Activated CD8-positive, alpha-beta memory T cell treated with anti-CD3 and anti-CD28 coated beads, Interleukin-2, amount 10 ng/mL, durations not matched to agents 7 days and 5 days (primary cell): ENCODE measurements at regions not wholly inside any gene's neighbourhood (a gene's known extent, or its start where the extent isn't known, plus 50 kb on each side); places are given as distances from the start of the nearest gene placed in this dataset.
"Not testable (repeated sequence)": the region's sequence is repeated elsewhere in the genome, so short reads cannot be mapped to it uniquely, and the experiment has no call there.

Source experiments
- ATAC-seq: fragments of 150-1000 bp; cut with Tn5 transposase; one replicate; pipeline ENCODE4 v1.10.0; 2021; ENCODE audit warnings: moderate library complexity
- CTCF ChIA-PET: fragments of 350-600 bp; sonication (Branson Sonifier 250); formaldehyde crosslinking; loops from one replicate; lab custom pipeline; 2021; ENCODE audit warnings: antibody characterized with exemption; lab: Charles Lee
- DNase-seq: peaks from one replicate; pipeline ENCODE4 v3.0.0-alpha.2; 2020
- H3K27ac Mint-ChIP-seq: one replicate; pipeline ENCODE4 v1.8.0; 2021; ENCODE audit warnings: mild to moderate bottlenecking, mixed read lengths
- H3K27me3 Mint-ChIP-seq: one replicate; pipeline ENCODE4 v1.8.0; 2021; ENCODE audit warnings: mixed read lengths
- H3K36me3 Mint-ChIP-seq: one replicate; pipeline ENCODE4 v1.8.0; 2021; ENCODE audit warnings: mild to moderate bottlenecking, mixed read lengths
- H3K4me1 Mint-ChIP-seq: one replicate; pipeline ENCODE4 v1.8.0; 2021; ENCODE audit warnings: mixed read lengths
- H3K4me3 Mint-ChIP-seq: one replicate; pipeline ENCODE4 v1.8.0; 2021; ENCODE audit warnings: mild to moderate bottlenecking, moderate library complexity, mixed read lengths
- H3K9me3 Mint-ChIP-seq: one replicate; pipeline ENCODE4 v1.8.0; 2022; ENCODE audit warnings: low read depth, mixed read lengths

GRCh38 chr11:67768001-67768730 is 93.7 kb upstream of the ALDH3B2 start:
- not testable (repeated sequence) for H3K4me3 Mint-ChIP-seq, ATAC-seq, DNase-seq, H3K4me1 Mint-ChIP-seq, H3K27ac Mint-ChIP-seq, H3K36me3 Mint-ChIP-seq, H3K9me3 Mint-ChIP-seq
- H3K27me3 Mint-ChIP-seq = peaks cover 21% of the 10 kb centered on the region
- CTCF ChIA-PET = interaction anchor here (0.6 to 0.7 kb wide), 2 partner anchors 28 to 859 kb away, joined by 3 read pairs; no protein-coding TSS in a partner anchor

DNA sequence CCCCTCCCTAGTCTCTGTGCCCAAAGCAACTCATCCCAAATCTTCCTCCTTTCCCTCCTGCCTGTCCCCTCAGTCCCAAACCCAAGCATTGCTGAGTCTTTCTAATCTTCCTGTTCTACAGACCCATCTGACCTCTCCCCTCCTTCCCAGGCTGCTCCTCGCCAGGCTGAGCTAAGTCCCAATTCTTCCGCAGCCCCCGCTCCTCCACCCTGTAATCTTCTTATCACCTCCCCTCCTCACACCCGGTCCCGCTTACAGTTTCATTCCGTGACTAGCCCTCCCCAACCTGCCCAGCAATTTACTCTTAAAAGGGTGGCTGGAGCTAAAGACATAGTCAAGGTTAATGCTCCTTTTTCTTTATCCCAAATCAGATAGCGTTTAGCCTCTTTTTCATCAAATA is 86.8 kb upstream of the ALDH3B2 start:
- CTCF ChIA-PET, H3K9me3 Mint-ChIP-seq: not testable (repeated sequence)

DNA sequence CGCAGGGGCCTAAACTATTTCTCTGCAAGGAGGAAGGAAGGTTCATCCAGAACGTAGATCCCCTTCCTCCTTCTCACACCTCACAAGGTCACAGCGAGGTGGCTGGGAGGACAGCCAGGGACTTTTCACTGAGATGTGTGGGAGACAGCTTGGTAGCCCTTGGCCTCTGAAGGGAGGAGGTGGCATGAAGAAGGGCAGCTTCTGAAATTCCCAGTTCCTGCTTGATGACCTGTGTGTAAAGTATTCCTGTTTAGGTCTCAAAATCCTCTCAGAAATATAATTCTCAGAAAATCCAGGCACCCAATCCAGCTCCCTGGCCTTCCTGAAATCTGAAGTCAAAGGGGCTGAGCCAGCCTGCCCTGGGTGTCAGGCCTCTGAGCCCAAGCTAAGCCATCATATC is 84.9 kb upstream of the ALDH3B2 start:
- H3K36me3 Mint-ChIP-seq, ATAC-seq, CTCF ChIA-PET, H3K9me3 Mint-ChIP-seq, H3K4me1 Mint-ChIP-seq, DNase-seq, H3K4me3 Mint-ChIP-seq, H3K27ac Mint-ChIP-seq: not testable (repeated sequence)
- H3K27me3 Mint-ChIP-seq = peaks cover 11% of the 10 kb centered on the region

More for the DNA sequence above, 86.8 kb upstream of the ALDH3B2 start:
- H3K4me3 Mint-ChIP-seq, H3K27ac Mint-ChIP-seq, ATAC-seq, DNase-seq, H3K36me3 Mint-ChIP-seq, H3K4me1 Mint-ChIP-seq: not testable (repeated sequence)
- H3K27me3 Mint-ChIP-seq = peaks cover 11% of the 10 kb centered on the region

DNA sequence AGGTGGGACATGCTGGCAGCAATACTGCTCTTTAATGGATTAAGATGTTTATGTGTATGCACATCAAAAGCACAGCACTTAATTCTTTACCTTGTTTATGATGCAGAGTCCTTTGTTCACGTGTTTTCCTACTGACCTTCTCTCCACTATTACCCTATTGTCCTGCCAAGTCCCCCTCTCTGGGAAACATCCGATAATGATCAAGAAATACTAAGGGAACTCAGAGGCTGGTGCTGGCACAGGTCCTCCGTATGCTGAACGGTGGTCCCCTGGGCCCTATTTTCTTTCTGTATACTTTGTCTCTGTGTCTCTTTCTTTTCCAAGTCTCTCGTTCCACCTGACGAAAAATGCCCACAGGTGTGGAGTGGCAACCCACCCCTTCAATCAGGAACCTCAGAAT is 84.0 kb upstream of the ALDH3B2 start:
- ATAC-seq = not testable (repeated sequence)

GRCh38 chr11:67758009-67758408 is 83.6 kb upstream of the ALDH3B2 start:
- H3K27me3 Mint-ChIP-seq = peaks cover 11% of the 10 kb centered on the region
- H3K9me3 Mint-ChIP-seq, CTCF ChIA-PET, H3K27ac Mint-ChIP-seq, H3K4me3 Mint-ChIP-seq, H3K4me1 Mint-ChIP-seq, H3K36me3 Mint-ChIP-seq, ATAC-seq, DNase-seq: not testable (repeated sequence)

More for the DNA sequence above, 84.0 kb upstream of the ALDH3B2 start:
- CTCF ChIA-PET, DNase-seq, H3K27ac Mint-ChIP-seq, H3K4me3 Mint-ChIP-seq, H3K36me3 Mint-ChIP-seq, H3K9me3 Mint-ChIP-seq, H3K4me1 Mint-ChIP-seq: not testable (repeated sequence)
- peaks cover 11% of the 10 kb centered on the region for H3K27me3 Mint-ChIP-seq

GRCh38 chr11:67753820-67754219 is 79.4 kb upstream of the ALDH3B2 start:
- ATAC-seq, H3K27ac Mint-ChIP-seq, H3K4me1 Mint-ChIP-seq, H3K36me3 Mint-ChIP-seq, H3K4me3 Mint-ChIP-seq, H3K9me3 Mint-ChIP-seq, CTCF ChIA-PET, DNase-seq: not testable (repeated sequence)
- peaks cover 14% of the 10 kb centered on the region for H3K27me3 Mint-ChIP-seq

- Mint-ChIP-seq H3K27me3 (peaks cover 5% of the 10 kb centered on the region), H3K9me3 (peaks cover 5% of the 10 kb centered on the region), H3K4me1 (no peaks in the 10 kb centered on the region), H3K27ac (no peak overlapping the region), H3K4me3 (no peak overlapping the region), H3K36me3 (no peaks in the 10 kb centered on the region)
- CTCF ChIA-PET = no interaction called here
- DNase-seq = no peak
- ATAC-seq = no peak
These were observed 70.8 kb upstream of the ALDH3B2 start for GRCh38 chr11:67745181-67745726.

- H3K27ac Mint-ChIP-seq, H3K36me3 Mint-ChIP-seq, H3K4me3 Mint-ChIP-seq, H3K9me3 Mint-ChIP-seq, ATAC-seq, DNase-seq, H3K27me3 Mint-ChIP-seq, CTCF ChIA-PET, H3K4me1 Mint-ChIP-seq: not testable (repeated sequence)
These were observed 69.8 kb upstream of the ALDH3B2 start for GRCh38 chr11:67744231-67744630.

- H3K9me3 Mint-ChIP-seq, DNase-seq, CTCF ChIA-PET, H3K36me3 Mint-ChIP-seq, ATAC-seq, H3K4me3 Mint-ChIP-seq, H3K27ac Mint-ChIP-seq, H3K4me1 Mint-ChIP-seq: not testable (repeated sequence)
- peaks cover 17% of the 10 kb centered on the region for H3K27me3 Mint-ChIP-seq
These were observed 63.8 kb upstream of the ALDH3B2 start for GRCh38 chr11:67738231-67738630.

- H3K4me3 Mint-ChIP-seq, H3K9me3 Mint-ChIP-seq, H3K36me3 Mint-ChIP-seq, H3K27ac Mint-ChIP-seq, ATAC-seq, H3K4me1 Mint-ChIP-seq, DNase-seq, CTCF ChIA-PET: not testable (repeated sequence)
- H3K27me3 Mint-ChIP-seq = peaks cover 20% of the 10 kb centered on the region
These were observed 63.2 kb upstream of the ALDH3B2 start for GRCh38 chr11:67737562-67738080.

DNA sequence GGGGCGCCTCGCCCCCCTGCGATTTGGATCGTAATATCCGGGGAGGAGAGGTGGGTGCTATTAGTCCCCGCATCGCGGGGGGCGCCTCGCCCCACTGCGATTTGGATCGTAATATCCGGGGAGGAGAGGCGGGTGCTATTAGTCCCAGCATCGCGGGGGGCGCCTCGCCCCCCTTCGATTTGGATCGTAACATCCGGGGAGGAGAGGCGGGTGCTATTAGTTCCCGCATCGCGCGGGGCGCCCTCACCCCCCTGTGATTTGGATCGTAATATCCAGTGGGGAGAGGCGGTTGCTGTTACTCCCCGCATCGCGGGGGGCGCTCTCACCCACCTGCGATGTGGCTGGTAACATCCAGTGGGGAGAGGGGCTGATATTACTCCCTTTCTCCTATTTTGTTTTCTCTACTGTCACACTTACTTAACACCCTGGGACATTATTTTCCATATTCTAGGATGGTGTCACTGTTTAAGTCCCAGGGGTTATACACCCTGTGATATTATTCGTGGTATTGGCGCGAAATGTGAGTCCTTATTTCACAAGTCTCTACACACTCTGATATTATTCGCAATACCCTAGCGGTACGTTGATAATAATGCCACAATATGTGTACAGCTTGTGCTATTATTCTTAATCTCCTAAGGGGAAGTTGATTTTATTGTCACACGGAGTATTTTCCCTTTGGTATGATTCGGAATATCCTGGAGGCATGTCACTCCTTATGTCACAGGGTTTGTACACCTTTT is 57.8 kb upstream of the ALDH3B2 start:
- no peak overlapping the region for H3K4me3 Mint-ChIP-seq
- peak; percentile 48 for DNase-seq
- peak; percentile 61 for ATAC-seq
- CTCF ChIA-PET = interaction anchor here (0.7 kb wide), 1 partner anchor 50 kb away, joined by 3 read pairs; no protein-coding TSS in a partner anchor
- no peak overlapping the region for H3K27ac Mint-ChIP-seq
- peaks cover 22% of the 10 kb centered on the region for H3K27me3 Mint-ChIP-seq
- no peaks in the 10 kb centered on the region for H3K9me3 Mint-ChIP-seq
- H3K36me3 Mint-ChIP-seq = no peaks in the 10 kb centered on the region
- peaks cover 12% of the 10 kb centered on the region for H3K4me1 Mint-ChIP-seq

- no peak overlapping the region for H3K27ac Mint-ChIP-seq
- no peaks in the 10 kb centered on the region for H3K36me3 Mint-ChIP-seq
- H3K4me3 Mint-ChIP-seq = no peak overlapping the region
- CTCF ChIA-PET = no interaction called here
- H3K27me3 Mint-ChIP-seq = peaks cover 19% of the 10 kb centered on the region
- no peak for DNase-seq
- peaks cover 18% of the 10 kb centered on the region for H3K4me1 Mint-ChIP-seq
- H3K9me3 Mint-ChIP-seq = no peaks in the 10 kb centered on the region
- ATAC-seq = no peak
These were observed 57.2 kb upstream of the ALDH3B2 start for GRCh38 chr11:67731583-67731982.

DNA sequence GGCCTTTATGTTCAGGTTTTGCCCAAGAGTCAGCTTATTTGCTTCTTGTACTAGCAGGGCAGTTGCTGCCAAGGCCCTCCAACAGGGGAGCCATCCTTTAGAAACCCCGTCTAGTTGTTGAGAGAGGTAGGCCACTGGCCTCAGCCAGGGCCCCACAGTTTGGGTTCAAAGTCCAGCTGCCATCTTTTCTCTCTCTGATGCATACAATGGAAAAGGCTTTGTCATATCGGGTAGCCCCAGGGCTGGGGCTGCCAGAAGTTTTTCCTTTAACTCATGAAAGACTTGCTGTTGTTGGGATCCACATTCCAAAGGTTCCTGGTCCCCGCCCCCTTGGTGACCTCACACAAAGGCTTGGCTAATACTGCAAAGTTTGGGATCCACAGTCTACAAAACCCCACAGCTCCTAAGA is 53.7 kb upstream of the ALDH3B2 start:
- H3K36me3 Mint-ChIP-seq, H3K27ac Mint-ChIP-seq, H3K9me3 Mint-ChIP-seq, H3K4me3 Mint-ChIP-seq, CTCF ChIA-PET, DNase-seq, ATAC-seq: not testable (repeated sequence)
- H3K4me1 Mint-ChIP-seq = peaks cover 18% of the 10 kb centered on the region
- H3K27me3 Mint-ChIP-seq = peaks cover 13% of the 10 kb centered on the region
